ENCODE measurements at regions not wholly inside any gene's neighbourhood (a gene's known extent, or its start where the extent isn't known, plus 50 kb on each side); places are given as distances from the start of the nearest gene placed in this dataset.

GRCh38 chr4:54986095-54986846 is 139.1 kb downstream of the KDR start:
- TF ChIP-seq POLR2A (IDR thresholded peaks at IDR 0.05) (no peak), CTCF (IDR thresholded peaks at IDR 0.05) (no peak)

Measured in tibial nerve (tissue), 3 donors.